ENCODE measurements at regions not wholly inside any gene's neighbourhood (a gene's known extent, or its start where the extent isn't known, plus 50 kb on each side); places are given as distances from the start of the nearest gene placed in this dataset.

DNA sequence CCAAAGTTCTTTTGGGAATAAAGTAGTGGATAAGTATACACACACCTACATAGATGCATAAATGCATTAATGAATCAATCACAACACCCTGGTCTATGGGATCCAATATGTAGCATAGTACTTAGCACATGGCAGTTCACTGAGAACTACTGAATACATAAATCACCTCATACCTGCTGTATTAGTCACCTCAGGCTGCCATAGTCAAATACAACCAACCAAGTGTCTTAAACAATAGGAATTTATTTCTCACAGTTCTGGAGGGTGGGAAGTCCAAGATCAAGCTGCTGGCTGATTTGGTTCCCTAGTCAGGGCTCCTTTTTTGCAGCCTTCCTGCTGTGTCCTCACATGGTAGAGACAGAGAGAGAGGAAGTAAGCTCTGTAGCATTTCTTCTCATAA, 228.2 kb downstream of the NHLRC3 start:
- intact Hi-C loops (cut with DNase I) = loop anchor here in 1 of 3 donors (10.0 kb wide), 1 partner anchor 338 kb away; the partner anchor contains the start of gene LHFPL6
- DNase-seq = no peak
- no peak overlapping the region for H3K4me3 ChIP-seq
- no peaks in the 10 kb centered on the region for H3K4me1 ChIP-seq
- H3K36me3 ChIP-seq = no peaks in the 10 kb centered on the region
- FAIRE-seq = no peak
- TF ChIP-seq, protein P1, sequence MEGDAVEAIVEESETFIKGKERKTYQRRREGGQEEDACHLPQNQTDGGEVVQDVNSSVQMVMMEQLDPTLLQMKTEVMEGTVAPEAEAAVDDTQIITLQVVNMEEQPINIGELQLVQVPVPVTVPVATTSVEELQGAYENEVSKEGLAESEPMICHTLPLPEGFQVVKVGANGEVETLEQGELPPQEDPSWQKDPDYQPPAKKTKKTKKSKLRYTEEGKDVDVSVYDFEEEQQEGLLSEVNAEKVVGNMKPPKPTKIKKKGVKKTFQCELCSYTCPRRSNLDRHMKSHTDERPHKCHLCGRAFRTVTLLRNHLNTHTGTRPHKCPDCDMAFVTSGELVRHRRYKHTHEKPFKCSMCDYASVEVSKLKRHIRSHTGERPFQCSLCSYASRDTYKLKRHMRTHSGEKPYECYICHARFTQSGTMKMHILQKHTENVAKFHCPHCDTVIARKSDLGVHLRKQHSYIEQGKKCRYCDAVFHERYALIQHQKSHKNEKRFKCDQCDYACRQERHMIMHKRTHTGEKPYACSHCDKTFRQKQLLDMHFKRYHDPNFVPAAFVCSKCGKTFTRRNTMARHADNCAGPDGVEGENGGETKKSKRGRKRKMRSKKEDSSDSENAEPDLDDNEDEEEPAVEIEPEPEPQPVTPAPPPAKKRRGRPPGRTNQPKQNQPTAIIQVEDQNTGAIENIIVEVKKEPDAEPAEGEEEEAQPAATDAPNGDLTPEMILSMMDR (IDR thresholded peaks at IDR 0.05) = no peak
- H3K27ac ChIP-seq = no peak overlapping the region
- H3K9me3 ChIP-seq = no peaks in the 10 kb centered on the region
- ATAC-seq = no peak
- no peaks in the 10 kb centered on the region for H3K27me3 ChIP-seq

DNA sequence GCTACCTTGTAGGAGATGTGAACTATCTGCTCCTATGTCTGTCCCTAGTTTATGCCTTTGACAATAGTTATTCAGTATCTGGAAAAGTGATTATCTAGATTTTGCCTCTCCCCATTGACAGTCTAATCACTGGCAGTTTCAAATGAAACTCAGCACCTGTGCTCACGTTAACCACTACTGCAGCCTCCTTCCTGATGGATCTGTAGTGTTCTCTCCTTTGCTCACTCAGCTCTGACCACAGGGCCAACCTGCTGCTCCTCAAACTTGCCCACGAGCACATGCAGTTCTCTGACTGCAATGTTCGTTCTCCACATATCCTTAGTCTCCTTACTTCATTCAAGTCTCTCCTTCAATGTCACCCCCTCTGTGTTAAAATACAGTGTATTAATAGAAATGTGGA, 230.1 kb downstream of the NHLRC3 start:
- H3K4me3 ChIP-seq = no peak overlapping the region
- DNase-seq (no peak), ATAC-seq (no peak), FAIRE-seq (no peak)
- 61 to 71% methylated on average over 3 of the region's 3 CpGs for WGBS, 2 donors
- H3K36me3 ChIP-seq = no peaks in the 10 kb centered on the region
- H3K27me3 ChIP-seq = no peaks in the 10 kb centered on the region
- H3K9me3 ChIP-seq = no peaks in the 10 kb centered on the region
- no peak overlapping the region for H3K27ac ChIP-seq
- TF ChIP-seq, protein P1 (IDR thresholded peaks at IDR 0.05) = no peak
- intact Hi-C loops (cut with DNase I) = loop anchor here in 1 of 3 donors (10.0 kb wide), 1 partner anchor 336 kb away; the partner anchor contains the start of gene LHFPL6
- H3K4me1 ChIP-seq = no peaks in the 10 kb centered on the region

DNA sequence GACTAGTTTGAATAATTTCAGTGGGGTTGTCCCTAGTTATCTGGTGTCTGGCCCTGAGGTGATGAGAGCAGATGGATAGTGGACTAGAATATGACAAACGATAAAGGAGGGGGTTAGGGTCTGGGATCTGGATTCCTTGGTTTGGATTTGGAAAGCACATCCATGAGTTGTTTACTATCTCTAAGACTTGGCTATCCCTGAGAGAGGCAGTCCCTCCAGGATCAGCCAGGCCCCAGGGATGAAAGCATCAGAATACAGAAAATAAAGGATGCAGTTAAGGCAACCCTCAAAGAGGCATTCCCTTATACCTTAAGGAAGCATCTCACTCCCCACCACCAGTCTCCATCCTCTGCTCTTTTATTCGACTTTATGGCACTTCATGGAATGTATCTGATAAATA, 230.7 kb downstream of the NHLRC3 start:
- TF ChIP-seq, protein P1 (IDR thresholded peaks at IDR 0.05) = no peak
- no peaks in the 10 kb centered on the region for H3K36me3 ChIP-seq
- WGBS, 2 donors = 61 to 72% methylated on average over 2 of the region's 2 CpGs
- intact Hi-C loops (cut with DNase I) = loop anchor here in 1 of 3 donors (10.0 kb wide), 1 partner anchor 336 kb away; the partner anchor contains the start of gene LHFPL6
- no peak for DNase-seq
- no peak overlapping the region for H3K27ac ChIP-seq
- H3K27me3 ChIP-seq = no peaks in the 10 kb centered on the region
- H3K9me3 ChIP-seq = no peaks in the 10 kb centered on the region
- no peaks in the 10 kb centered on the region for H3K4me1 ChIP-seq
- FAIRE-seq = no peak
- ATAC-seq = no peak
- H3K4me3 ChIP-seq = no peak overlapping the region

DNA sequence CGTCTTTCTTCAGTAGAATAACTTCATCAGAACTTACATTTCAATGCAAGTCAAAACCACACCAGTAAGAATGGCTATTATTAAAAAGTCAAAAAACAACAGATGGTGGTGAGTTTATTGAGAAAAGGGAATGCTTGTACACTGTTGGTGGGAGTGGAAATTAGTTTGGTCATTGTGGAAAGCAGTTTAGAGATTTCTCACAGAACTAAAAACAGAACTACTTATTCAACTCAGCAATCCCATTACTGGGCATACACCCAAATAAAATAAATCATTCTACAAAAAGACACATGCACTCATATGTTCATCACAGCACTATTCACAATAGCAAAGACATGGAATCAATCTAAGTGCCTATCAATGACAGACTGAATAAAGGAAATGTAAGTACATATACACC, 231.2 kb downstream of the NHLRC3 start:
- ATAC-seq (no peak), DNase-seq (no peak), FAIRE-seq (no peak)
- H3K9me3 ChIP-seq = no peaks in the 10 kb centered on the region
- WGBS, 2 donors = 75 to 84% methylated on average over 1 of the region's 1 CpG
- no peaks in the 10 kb centered on the region for H3K27me3 ChIP-seq
- intact Hi-C loops (cut with DNase I) = loop anchor here in 1 of 3 donors (10.0 kb wide), 1 partner anchor 335 kb away; the partner anchor contains the start of gene LHFPL6
- H3K4me1 ChIP-seq = no peaks in the 10 kb centered on the region
- TF ChIP-seq, protein P1 (IDR thresholded peaks at IDR 0.05) = no peak
- H3K36me3 ChIP-seq = no peaks in the 10 kb centered on the region
- H3K27ac ChIP-seq = no peak overlapping the region
- no peak overlapping the region for H3K4me3 ChIP-seq

DNA sequence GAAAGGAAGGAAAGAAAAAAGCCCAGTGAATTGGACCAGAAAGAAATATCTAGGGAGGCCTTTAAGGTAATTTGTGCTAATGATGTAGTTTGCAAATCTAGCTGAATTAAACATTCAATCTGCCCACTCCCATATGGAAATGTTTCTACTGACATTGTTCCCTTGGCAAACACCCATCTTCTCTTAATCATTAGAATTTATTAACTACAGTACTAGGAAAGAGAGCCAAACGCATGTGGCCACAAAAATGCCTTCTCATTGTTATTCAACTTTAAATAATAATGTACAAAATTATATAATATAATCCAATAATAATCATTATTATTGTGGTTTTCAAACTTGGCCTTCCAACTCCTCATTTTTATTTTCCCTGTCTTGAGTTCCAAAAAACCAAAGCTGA, 234.7 kb downstream of the NHLRC3 start:
- Histone ChIP-seq H3K4me1 (no peaks in the 10 kb centered on the region), H3K4me3 (no peak overlapping the region), H3K27me3 (no peaks in the 10 kb centered on the region), H3K9me3 (no peaks in the 10 kb centered on the region), H3K27ac (no peak overlapping the region), H3K36me3 (no peaks in the 10 kb centered on the region)
- ATAC-seq (no peak), FAIRE-seq (no peak), DNase-seq (no peak)
- TF ChIP-seq, protein P1 (IDR thresholded peaks at IDR 0.05) = no peak
- intact Hi-C loops (cut with DNase I) = no loop called here
- WGBS, 2 donors = 31 to 36% methylated on average over 1 of the region's 1 CpG

All from pancreas (tissue), 10 donors.